HepG2 (cell line): ENCODE measurements at regions not wholly inside any gene's neighbourhood (a gene's known extent, or its start where the extent isn't known, plus 50 kb on each side); places are given as distances from the start of the nearest gene placed in this dataset.

Experiments used
- ATAC-seq: fragments of 200-7000 bp; cut with Tn5 transposase; 3 replicates; pipeline ENCODE4 v1.9.1; 2020; ENCODE audit warnings: mild to moderate bottlenecking, moderate library complexity
- BruUV-seq: library from RNA; stranded (reverse); fragments of 400-500 nt; replicated peaks from 2 replicates; lab custom pipeline; 2021; lab: Mats Ljungman, UMichigan
- CTCF ChIA-PET: fragments of 300-600 bp; formaldehyde crosslinking; extraction: SDS; loops from one replicate; lab custom pipeline; 2021; ENCODE audit warnings: low total read pairs, inconsistent platforms, low intra/inter-chr PET ratio; lab: Yijun Ruan, JAX
- POLR2A ChIA-PET: fragments of 350-600 bp; sonication (Branson Sonifier 250); formaldehyde crosslinking; loops from one replicate; lab custom pipeline; 2020; ENCODE audit warnings: antibody characterized with exemption, inconsistent platforms; lab: Yijun Ruan, JAX
- DNase-seq: peaks from one replicate; pipeline ENCODE4 v3.0.0-alpha.2; 2015; ENCODE audit warnings: low spot score
- FAIRE-seq: peaks from 3 replicates; lab custom pipeline; 2011; peaks lifted over from hg19 to GRCh38; lab: Jason Lieb, UNC
- H2AFZ ChIP-seq: one replicate; pipeline ENCODE4 v1.6.1; 2011; ENCODE audit warnings: low read length, inconsistent platforms
- H3K27ac ChIP-seq: fragments of 300-600 bp; 3 replicates; pipeline ENCODE4 v1.8.0; 2011; ENCODE audit warnings: mixed run types, mild to moderate bottlenecking, mixed read lengths, low read length, inconsistent platforms; ENCODE audit not compliant: insufficient read depth; ENCODE audit errors: extremely low read length
- H3K27me3 ChIP-seq, 2 experiments: fragments of 200-600 bp in 1 of 2; 2 replicates in 1 of 2; 3 replicates in 1 of 2; pipeline versions ENCODE4 v1.6.0 to v1.8.0; 2011; ENCODE audit warnings: low read length in 2 of 2, mild to moderate bottlenecking in 2 of 2, moderate library complexity in 2 of 2, inconsistent platforms in 1 of 2; ENCODE audit not compliant: insufficient read depth in 2 of 2, control insufficient read depth in 1 of 2
- H3K36me3 ChIP-seq, 2 experiments: fragments of 200-600 bp in 1 of 2; replicated peaks in 1 of 2; 2 replicates in 1 of 2; 3 replicates in 1 of 2; pipeline versions ENCODE4 v1.5.1 to v1.8.0; 2011; ENCODE audit warnings: low read length in 2 of 2, inconsistent platforms in 1 of 2; ENCODE audit not compliant: insufficient read depth in 2 of 2, control insufficient read depth in 1 of 2
- H3K4me1 ChIP-seq: 2 replicates; pipeline ENCODE4 v1.5.1; 2012; ENCODE audit warnings: low read length, inconsistent platforms; ENCODE audit not compliant: insufficient read depth
- H3K4me2 ChIP-seq: 2 replicates; pipeline ENCODE4 v1.6.0; 2011; ENCODE audit warnings: low read depth, low read length, inconsistent platforms
- H3K4me3 ChIP-seq, 3 experiments: fragments of 200-600 bp in 1 of 3; sonication (generic), shearing (Covaris generic) in 1 of 3; replicated peaks in 1 of 3; 2 replicates each; pipeline ENCODE4 v1.5.1; 2011 to 2016; ENCODE audit warnings: low read length in 3 of 3, inconsistent platforms in 2 of 3, low read depth in 2 of 3, mild to moderate bottlenecking in 2 of 3, control low read depth in 1 of 3, mixed read lengths in 1 of 3; ENCODE audit not compliant: insufficient read depth in 1 of 3
- H3K79me2 ChIP-seq: one replicate; pipeline ENCODE4 v1.6.1; 2011; ENCODE audit warnings: low read length, inconsistent platforms; ENCODE audit not compliant: insufficient read depth
- H3K9ac ChIP-seq: 2 replicates; pipeline ENCODE4 v1.6.0; 2011; ENCODE audit warnings: mild to moderate bottlenecking, low read depth, low read length, inconsistent platforms; ENCODE audit not compliant: insufficient read depth
- H3K9me3 ChIP-seq: 2 replicates; pipeline ENCODE4 v1.5.1; 2012; ENCODE audit warnings: mild to moderate bottlenecking, low read length
- H4K20me1 ChIP-seq: 2 replicates; pipeline ENCODE4 v1.6.0; 2011; ENCODE audit warnings: inconsistent platforms, mild to moderate bottlenecking, low read length, moderate library complexity; ENCODE audit not compliant: insufficient read depth
- DPF2 ChIP-seq: sonication (generic); formaldehyde crosslinking; IDR thresholded peaks from 2 replicates; pipeline ENCODE4 v1.4.0; 2020; ENCODE audit warnings: mild to moderate bottlenecking, low read depth, missing genetic modification reagents, borderline replicate concordance
- MAFK ChIP-seq, 2 experiments: IDR thresholded peaks in 1 of 2; conservative IDR thresholded peaks in 1 of 2; 2 replicates each; pipeline ENCODE4 v1.6.1; 2011; ENCODE audit warnings: improper control_type of control experiment in 2 of 2, low read length in 2 of 2
- THAP8 ChIP-seq: sonication (generic); formaldehyde crosslinking; IDR thresholded peaks from 2 replicates; pipeline ENCODE4 v1.5.1; 2020; ENCODE audit warnings: missing genetic modification reagents, mild to moderate bottlenecking, borderline replicate concordance
- ZNF17 ChIP-seq: sonication (generic); formaldehyde crosslinking; IDR thresholded peaks from 2 replicates; pipeline ENCODE4 v1.5.0; 2020; ENCODE audit warnings: mild to moderate bottlenecking, missing genetic modification reagents
- ZNF253 ChIP-seq: sonication (generic); formaldehyde crosslinking; IDR thresholded peaks from 2 replicates; pipeline ENCODE4 v1.8.0; 2022; ENCODE audit warnings: mild to moderate bottlenecking, missing genetic modification reagents, borderline replicate concordance
- ZNF83 ChIP-seq: sonication (generic); formaldehyde crosslinking; IDR thresholded peaks from 2 replicates; pipeline ENCODE4 v1.4.0; 2020; ENCODE audit warnings: missing genetic modification reagents, mild to moderate bottlenecking, borderline replicate concordance
- ZNF891 ChIP-seq: sonication (generic); formaldehyde crosslinking; IDR thresholded peaks from 2 replicates; pipeline ENCODE4 v1.5.0; 2020; ENCODE audit warnings: mild to moderate bottlenecking, missing genetic modification reagents
- WGBS: methylation state at CpG from one replicate; pipeline ENCODE4 v1.1.6; 2017; ENCODE audit warnings: low lambda C conversion rate; 5-methylcytosine and 5-hydroxymethylcytosine counted together
- in situ Hi-C: cut with HindIII; loops from 2 replicates; pipeline ENCODE4 v1.10.0; 2017; ENCODE audit warnings: low pct_unique_long_range_greater_than_20kb; ENCODE audit not compliant: extremely low pct_ligation_motif_present
- intact Hi-C: fragments of 100-400 bp; cut with micrococcal nuclease; formaldehyde crosslinking; loops from one replicate; pipeline ENCODE4 v1.10.0; 2022; ENCODE audit not compliant: unreplicated experiment
- TF ChIP-seq, protein P1 (sequence below): sonication (generic); formaldehyde crosslinking; IDR thresholded peaks from 2 replicates; pipeline ENCODE4 v1.8.1; 2023; ENCODE audit warnings: mild to moderate bottlenecking, missing genetic modification reagents
- TF ChIP-seq, protein P2 (sequence below): sonication (generic); formaldehyde crosslinking; IDR thresholded peaks from 2 replicates; pipeline ENCODE4 v1.4.0; 2020; ENCODE audit warnings: missing genetic modification reagents, mild to moderate bottlenecking, borderline replicate concordance
- TF ChIP-seq, protein P3 (sequence below): sonication (generic); formaldehyde crosslinking; IDR thresholded peaks from one replicate; pipeline ENCODE4 v1.5.1; 2020; ENCODE audit warnings: mild to moderate bottlenecking, missing genetic modification reagents; ENCODE audit errors: not compliant biosample characterization

- ATAC-seq: no peak
- H3K9me3 ChIP-seq: no peaks in the 10 kb centered on the region
- TF ChIP-seq ZNF17 (no peak), ZNF83 (CRISPR knock-in tag) (no peak), ZNF891 (CRISPR knock-in tag) (no peak), MAFK (conservative IDR thresholded peaks at IDR 0.05 in 1 of 2, IDR thresholded peaks at IDR 0.05 in 1 of 2; ENCODE audit: low read length in 2 of 2) (no peak), DPF2 (CRISPR knock-in tag) (no peak), ZNF253 (CRISPR knock-in tag) (no peak), THAP8 (no peak)
- TF ChIP-seq, protein P1, sequence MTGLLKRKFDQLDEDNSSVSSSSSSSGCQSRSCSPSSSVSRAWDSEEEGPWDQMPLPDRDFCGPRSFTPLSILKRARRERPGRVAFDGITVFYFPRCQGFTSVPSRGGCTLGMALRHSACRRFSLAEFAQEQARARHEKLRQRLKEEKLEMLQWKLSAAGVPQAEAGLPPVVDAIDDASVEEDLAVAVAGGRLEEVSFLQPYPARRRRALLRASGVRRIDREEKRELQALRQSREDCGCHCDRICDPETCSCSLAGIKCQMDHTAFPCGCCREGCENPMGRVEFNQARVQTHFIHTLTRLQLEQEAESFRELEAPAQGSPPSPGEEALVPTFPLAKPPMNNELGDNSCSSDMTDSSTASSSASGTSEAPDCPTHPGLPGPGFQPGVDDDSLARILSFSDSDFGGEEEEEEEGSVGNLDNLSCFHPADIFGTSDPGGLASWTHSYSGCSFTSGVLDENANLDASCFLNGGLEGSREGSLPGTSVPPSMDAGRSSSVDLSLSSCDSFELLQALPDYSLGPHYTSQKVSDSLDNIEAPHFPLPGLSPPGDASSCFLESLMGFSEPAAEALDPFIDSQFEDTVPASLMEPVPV: no peak
- TF ChIP-seq, protein P2, sequence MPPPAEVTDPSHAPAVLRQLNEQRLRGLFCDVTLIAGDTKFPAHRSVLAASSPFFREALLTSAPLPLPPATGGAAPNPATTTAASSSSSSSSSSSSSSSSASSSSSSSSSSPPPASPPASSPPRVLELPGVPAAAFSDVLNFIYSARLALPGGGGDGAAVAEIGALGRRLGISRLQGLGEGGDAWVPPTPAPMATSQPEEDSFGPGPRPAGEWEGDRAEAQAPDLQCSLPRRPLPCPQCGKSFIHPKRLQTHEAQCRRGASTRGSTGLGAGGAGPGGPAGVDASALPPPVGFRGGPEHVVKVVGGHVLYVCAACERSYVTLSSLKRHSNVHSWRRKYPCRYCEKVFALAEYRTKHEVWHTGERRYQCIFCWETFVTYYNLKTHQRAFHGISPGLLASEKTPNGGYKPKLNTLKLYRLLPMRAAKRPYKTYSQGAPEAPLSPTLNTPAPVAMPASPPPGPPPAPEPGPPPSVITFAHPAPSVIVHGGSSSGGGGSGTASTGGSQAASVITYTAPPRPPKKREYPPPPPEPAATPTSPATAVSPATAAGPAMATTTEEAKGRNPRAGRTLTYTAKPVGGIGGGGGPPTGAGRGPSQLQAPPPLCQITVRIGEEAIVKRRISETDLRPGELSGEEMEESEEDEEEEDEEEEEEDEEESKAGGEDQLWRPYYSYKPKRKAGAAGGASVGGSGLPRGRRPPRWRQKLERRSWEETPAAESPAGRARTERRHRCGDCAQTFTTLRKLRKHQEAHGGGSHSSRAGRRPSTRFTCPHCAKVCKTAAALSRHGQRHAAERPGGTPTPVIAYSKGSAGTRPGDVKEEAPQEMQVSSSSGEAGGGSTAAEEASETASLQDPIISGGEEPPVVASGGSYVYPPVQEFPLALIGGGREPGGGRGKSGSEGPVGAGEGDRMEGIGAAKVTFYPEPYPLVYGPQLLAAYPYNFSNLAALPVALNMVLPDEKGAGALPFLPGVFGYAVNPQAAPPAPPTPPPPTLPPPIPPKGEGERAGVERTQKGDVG (CRISPR knock-in tag): no peak
- TF ChIP-seq, protein P3, sequence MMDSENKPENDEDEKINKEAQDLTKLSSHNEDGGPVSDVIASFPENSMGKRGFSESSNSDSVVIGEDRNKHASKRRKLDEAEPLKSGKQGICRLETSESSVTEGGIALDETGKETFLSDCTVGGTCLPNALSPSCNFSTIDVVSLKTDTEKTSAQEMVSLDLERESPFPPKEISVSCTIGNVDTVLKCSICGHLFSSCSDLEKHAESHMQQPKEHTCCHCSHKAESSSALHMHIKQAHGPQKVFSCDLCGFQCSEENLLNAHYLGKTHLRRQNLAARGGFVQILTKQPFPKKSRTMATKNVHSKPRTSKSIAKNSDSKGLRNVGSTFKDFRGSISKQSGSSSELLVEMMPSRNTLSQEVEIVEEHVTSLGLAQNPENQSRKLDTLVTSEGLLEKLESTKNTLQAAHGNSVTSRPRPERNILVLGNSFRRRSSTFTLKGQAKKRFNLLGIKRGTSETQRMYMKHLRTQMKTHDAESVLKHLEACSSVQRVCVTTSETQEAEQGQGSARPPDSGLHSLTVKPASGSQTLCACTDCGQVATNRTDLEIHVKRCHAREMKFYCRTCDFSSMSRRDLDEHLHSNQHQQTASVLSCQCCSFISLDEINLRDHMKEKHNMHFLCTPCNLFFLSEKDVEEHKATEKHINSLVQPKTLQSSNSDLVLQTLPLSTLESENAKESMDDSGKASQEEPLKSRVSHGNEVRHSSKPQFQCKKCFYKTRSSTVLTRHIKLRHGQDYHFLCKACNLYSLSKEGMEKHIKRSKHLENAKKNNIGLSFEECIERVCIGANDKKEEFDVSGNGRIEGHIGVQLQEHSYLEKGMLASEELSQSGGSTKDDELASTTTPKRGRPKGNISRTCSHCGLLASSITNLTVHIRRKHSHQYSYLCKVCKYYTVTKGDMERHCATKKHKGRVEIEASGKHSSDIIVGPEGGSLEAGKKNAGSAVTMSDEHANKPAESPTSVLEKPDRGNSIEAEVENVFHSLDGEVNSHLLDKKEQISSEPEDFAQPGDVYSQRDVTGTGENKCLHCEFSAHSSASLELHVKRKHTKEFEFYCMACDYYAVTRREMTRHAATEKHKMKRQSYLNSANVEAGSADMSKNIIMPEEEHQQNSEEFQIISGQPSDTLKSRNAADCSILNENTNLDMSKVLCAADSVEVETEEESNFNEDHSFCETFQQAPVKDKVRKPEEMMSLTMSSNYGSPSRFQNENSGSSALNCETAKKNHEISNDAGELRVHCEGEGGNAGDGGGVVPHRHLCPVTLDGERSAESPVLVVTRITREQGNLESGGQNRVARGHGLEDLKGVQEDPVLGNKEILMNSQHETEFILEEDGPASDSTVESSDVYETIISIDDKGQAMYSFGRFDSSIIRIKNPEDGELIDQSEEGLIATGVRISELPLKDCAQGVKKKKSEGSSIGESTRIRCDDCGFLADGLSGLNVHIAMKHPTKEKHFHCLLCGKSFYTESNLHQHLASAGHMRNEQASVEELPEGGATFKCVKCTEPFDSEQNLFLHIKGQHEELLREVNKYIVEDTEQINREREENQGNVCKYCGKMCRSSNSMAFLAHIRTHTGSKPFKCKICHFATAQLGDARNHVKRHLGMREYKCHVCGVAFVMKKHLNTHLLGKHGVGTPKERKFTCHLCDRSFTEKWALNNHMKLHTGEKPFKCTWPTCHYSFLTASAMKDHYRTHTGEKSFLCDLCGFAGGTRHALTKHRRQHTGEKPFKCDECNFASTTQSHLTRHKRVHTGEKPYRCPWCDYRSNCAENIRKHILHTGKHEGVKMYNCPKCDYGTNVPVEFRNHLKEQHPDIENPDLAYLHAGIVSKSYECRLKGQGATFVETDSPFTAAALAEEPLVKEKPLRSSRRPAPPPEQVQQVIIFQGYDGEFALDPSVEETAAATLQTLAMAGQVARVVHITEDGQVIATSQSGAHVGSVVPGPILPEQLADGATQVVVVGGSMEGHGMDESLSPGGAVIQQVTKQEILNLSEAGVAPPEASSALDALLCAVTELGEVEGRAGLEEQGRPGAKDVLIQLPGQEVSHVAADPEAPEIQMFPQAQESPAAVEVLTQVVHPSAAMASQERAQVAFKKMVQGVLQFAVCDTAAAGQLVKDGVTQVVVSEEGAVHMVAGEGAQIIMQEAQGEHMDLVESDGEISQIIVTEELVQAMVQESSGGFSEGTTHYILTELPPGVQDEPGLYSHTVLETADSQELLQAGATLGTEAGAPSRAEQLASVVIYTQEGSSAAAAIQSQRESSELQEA (CRISPR knock-in tag): no peak
Observed at GRCh38 chr16:56109205-56109604, 82.1 kb upstream of the GNAO1 start.

More at GRCh38 chr16:56109205-56109604, 82.1 kb upstream of the GNAO1 start:
- WGBS: 83% methylated on average over 1 of the region's 1 CpG
- no peaks in the 10 kb centered on the region for H3K79me2 ChIP-seq
- H4K20me1 ChIP-seq: no peaks in the 10 kb centered on the region
- no peaks in the 10 kb centered on the region for H3K4me1 ChIP-seq
- no peak overlapping the region for H3K9ac ChIP-seq
- H3K36me3 ChIP-seq: no peaks in the 10 kb centered on the region
- BruUV-seq: no TSS peak
- no peak overlapping the region for H2AFZ ChIP-seq
- H3K27ac ChIP-seq: no peak overlapping the region
- no peak overlapping the region for H3K4me3 ChIP-seq
- intact Hi-C loops: loop anchor here (5.0 kb wide), 1 partner anchor 588 kb away; no protein-coding TSS in a partner anchor
- POLR2A ChIA-PET: no interaction called here
- no peak for DNase-seq
- in situ Hi-C loops: no loop called here
- FAIRE-seq: no peak
- CTCF ChIA-PET: no interaction called here
- H3K4me2 ChIP-seq: no peak overlapping the region
- H3K27me3 ChIP-seq: no peaks in the 10 kb centered on the region
